GM19467 (cell line): ENCODE measurements at regions not wholly inside any gene's neighbourhood (a gene's known extent, or its start where the extent isn't known, plus 50 kb on each side); places are given as distances from the start of the nearest gene placed in this dataset.
A peak's percentile ranks its signal among the peaks of the same experiment; 100 is the strongest.
"Not testable (repeated sequence)": the region's sequence is repeated elsewhere in the genome, so short reads cannot be mapped to it uniquely, and the experiment has no call there.

Source experiments
- ATAC-seq: cut with Tn5 transposase; IDR thresholded peaks from one replicate; pipeline ENCODE4 v1.9.1; 2021; ENCODE audit warnings: mild to moderate bottlenecking, moderate library complexity; ENCODE audit not compliant: unreplicated experiment

- no peak for ATAC-seq
Measured at GRCh38 chr5:102049517-102049916, 246.6 kb downstream of the SLCO4C1 start.

DNA sequence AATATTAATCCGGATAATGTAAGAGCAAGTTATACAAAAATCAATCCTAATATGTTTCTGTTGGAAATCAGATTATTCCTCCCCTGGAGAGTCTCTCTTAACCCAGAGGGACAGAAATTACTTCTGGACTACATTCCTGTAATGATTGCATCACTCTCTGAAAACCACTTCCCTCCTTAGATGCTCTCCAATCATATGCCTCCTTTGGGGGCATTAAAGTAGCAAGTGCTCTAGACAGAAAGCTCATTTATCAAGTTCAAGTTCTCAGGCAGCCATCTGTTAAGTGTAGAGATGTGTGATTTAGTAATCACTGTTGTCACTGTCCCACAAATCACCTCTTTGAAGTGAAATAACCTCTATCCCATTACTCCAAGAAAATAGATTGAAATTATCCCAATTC, 247.1 kb downstream of the SLCO4C1 start:
- ATAC-seq = no peak

DNA sequence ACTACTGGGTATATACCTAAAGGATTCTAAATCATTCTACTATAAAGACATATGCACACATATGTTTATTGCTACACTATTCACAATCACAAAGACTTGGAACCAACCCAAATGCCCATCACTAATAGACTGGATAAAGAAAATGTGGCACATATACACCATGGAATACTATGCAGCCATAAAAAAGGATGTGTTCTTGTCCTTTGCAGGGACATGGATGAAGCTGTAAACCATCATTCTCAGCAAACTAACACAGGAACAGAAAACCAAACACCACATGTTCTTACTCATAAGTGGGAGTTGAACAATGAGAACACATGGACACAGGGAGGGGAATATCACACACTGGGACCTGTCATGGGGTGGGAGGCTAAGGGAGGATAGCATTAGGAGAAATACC, 249.0 kb downstream of the SLCO4C1 start:
- not testable (repeated sequence) for ATAC-seq

GRCh38 chr5:102040326-102040725, 255.8 kb downstream of the SLCO4C1 start:
- no peak for ATAC-seq

- no peak for ATAC-seq
Measured at GRCh38 chr5:102036927-102037326, 259.2 kb downstream of the SLCO4C1 start.

DNA sequence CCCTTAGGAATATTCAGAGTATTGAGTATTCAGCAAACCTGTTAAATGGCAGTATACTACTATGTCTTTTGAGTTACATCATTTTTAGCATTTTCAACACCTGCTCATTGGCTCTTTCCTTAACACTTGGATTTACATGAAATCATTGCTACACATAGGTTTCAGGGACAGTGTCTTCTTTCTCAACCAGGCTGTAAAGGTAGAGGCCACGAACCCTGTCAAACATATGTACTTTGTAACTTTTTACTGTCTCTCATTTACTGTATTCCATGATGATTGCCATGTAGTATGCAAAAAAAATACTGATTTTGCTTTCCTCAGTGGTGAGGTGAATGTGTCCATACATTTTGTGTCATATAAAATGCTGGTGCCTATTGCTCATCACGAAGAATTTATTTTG, 264.4 kb downstream of the SLCO4C1 start:
- no peak for ATAC-seq

GRCh38 chr5:102018690-102019089, 277.4 kb downstream of the SLCO4C1 start:
- no peak for ATAC-seq

- no peak for ATAC-seq
Measured at GRCh38 chr5:102018279-102018678, 277.8 kb downstream of the SLCO4C1 start.

GRCh38 chr5:102014371-102014770, 281.7 kb downstream of the SLCO4C1 start:
- ATAC-seq = no peak

GRCh38 chr5:102010644-102011043, 285.4 kb downstream of the SLCO4C1 start:
- ATAC-seq = no peak

DNA sequence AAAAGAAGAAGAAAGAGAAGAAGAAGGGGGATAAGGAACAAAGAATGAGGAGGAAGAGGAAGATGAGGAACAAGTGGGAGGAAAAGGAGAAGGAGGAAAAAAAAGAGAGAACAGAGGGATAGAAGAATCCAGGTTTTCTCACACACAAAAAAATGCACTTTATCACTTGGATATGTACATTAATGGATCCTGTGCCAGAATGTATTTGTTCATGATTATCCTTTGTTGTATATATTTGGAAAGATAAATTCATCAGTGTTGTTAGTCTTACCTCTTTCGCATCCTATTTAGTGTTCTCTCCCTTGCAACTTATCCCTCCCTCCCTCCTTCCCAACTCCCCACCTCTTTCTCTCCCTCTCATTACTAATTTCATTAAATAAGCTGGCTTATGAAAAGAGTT, 298.8 kb downstream of the SLCO4C1 start:
- ATAC-seq = no peak

- ATAC-seq = no peak
Measured at GRCh38 chr5:101995585-101995984, 300.5 kb downstream of the SLCO4C1 start.

GRCh38 chr5:101991486-101991885, 304.6 kb downstream of the SLCO4C1 start:
- ATAC-seq = no peak

- ATAC-seq = no peak
Measured at GRCh38 chr5:101989659-101990058, 306.4 kb downstream of the SLCO4C1 start.

DNA sequence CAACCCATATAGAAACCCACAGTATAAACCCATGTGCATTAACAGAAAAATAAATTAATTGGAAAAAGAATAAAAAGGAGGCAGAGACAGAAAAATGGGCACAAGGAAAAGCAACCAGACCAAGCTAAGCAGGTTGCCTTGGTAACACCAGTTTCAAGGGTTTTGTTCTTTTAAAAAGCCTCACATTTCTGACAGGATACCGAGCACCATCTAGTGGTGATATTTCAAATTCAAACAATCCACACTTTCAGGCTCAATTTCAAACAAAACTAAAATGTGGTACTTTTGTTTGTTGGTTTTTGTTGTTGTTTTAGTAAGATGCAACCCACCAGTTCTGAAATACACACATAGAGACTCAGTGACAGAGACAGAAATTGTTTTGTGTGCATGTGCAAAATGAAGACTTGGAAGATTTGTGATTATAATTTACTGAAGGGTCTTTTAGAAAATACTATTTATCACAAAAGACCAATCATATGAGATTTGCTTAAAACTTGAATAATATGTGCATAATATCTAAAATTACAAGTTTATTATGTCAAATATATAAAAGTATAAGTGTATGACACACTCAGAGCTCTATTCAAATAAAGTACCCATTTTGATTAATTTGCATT, 318.2 kb downstream of the SLCO4C1 start:
- peak; percentile 95 for ATAC-seq

DNA sequence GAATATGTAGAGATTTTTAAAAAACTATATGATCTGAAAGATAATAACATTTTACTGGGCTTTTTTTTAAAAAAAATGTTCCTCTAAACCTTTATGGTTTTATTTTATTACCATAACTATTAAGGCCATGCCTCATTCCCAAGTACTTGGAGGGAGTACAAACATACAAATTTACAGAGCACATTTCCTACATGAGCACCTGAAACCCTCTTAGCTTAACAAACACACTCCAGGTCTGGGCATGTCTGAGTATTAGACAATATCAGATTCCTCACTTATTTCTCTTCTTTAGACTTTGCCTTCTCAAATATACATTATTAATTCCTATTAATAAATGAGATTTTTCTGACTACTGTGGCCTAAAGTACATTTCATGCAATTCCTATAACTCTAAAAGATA, 319.2 kb downstream of the SLCO4C1 start:
- ATAC-seq = no peak

- no peak for ATAC-seq
Measured at GRCh38 chr5:101969742-101970141, 326.3 kb downstream of the SLCO4C1 start.

DNA sequence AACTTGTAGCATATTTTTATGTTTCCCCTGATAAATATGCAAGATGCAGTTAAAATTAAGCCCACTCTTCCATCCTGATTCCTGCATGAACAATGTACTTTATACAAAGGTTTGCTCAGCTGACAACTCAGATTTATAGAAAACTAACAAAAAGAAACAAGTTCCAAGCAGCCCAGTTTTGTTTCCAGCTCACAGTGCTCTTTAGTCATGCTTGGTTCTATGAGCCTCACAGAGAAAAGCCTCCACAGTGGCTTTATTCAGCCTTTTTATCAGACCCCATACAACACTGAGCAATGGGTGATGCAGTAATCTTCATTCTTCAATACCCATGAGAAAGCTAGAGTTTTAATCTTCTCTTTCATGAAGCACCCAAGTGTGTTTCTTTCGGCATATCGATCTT, 329.6 kb downstream of the SLCO4C1 start:
- ATAC-seq = no peak

- no peak for ATAC-seq
Measured at GRCh38 chr5:101955891-101956290, 340.2 kb downstream of the SLCO4C1 start.

DNA sequence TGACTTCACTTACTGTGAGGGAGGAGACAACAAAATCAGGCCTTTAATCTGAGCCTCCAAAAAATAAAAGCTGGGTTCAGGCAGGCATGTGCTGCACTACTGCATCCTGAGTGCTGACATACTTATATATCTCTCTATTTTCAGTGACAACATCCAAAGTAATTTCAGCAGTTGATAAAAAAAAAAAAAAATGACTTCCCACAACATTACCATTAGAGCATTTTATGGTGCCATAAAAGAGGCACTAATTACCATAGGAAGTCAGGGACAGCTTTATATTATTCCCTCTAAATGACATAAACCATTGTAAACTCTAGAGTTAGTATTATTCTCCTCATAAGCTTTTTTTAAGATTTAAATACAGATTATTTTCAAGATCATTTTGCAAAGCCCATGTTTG, 346.1 kb downstream of the SLCO4C1 start:
- ATAC-seq = no peak

GRCh38 chr5:101948615-101949014, 347.5 kb downstream of the SLCO4C1 start:
- no peak for ATAC-seq

DNA sequence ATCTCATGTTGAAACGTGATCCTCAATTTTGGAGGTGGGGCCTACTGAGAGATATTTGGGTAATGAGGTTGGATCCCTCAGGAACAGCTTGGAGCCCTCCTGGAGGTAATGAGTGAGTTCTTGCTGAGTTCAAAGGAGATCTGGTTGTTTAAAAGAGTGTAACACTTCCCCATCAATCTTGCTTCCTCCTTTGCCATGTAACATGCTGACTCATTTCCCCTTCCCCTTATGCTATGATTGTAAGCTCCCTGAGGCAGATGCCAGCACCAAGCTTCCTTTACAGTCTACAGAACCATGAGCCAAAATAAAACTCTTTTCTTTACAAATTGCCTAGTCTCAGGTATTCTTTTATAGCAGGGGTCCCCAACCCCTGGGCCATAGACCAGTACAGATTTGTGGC, 352.3 kb downstream of the SLCO4C1 start:
- ATAC-seq = no peak

- peak; percentile 79 for ATAC-seq
Measured at GRCh38 chr5:101942321-101942882, 353.7 kb downstream of the SLCO4C1 start.
